Endodermal cell (in vitro differentiated cells): ENCODE measurements at regions not wholly inside any gene's neighbourhood (a gene's known extent, or its start where the extent isn't known, plus 50 kb on each side); places are given as distances from the start of the nearest gene placed in this dataset.

Experiments used
- DNase-seq: peaks from one replicate; pipeline ENCODE4 v3.0.0-alpha.2; 2017
- H3K27ac ChIP-seq: 2 replicates; pipeline ENCODE4 v1.5.1; 2013; ENCODE audit warnings: mild to moderate bottlenecking, low read depth, low read length, moderate library complexity
- H3K27me3 ChIP-seq: 2 replicates; pipeline ENCODE4 v1.6.1; 2013; ENCODE audit warnings: mild to moderate bottlenecking, low read length, moderate library complexity; ENCODE audit not compliant: insufficient read depth, control insufficient read depth, poor library complexity, severe bottlenecking
- H3K36me3 ChIP-seq: 2 replicates; pipeline ENCODE4 v1.7.0; 2013; ENCODE audit warnings: mild to moderate bottlenecking, low read length, moderate library complexity; ENCODE audit not compliant: control insufficient read depth, insufficient read depth
- H3K4me1 ChIP-seq: one replicate; pipeline ENCODE4 v1.7.0; 2013; ENCODE audit warnings: low read length; ENCODE audit not compliant: control insufficient read depth, insufficient read depth
- H3K4me3 ChIP-seq: 2 replicates; pipeline ENCODE4 v1.5.1; 2013; ENCODE audit warnings: mild to moderate bottlenecking, low read length, moderate library complexity
- H3K9ac ChIP-seq: 2 replicates; pipeline ENCODE4 v1.6.1; 2013; ENCODE audit warnings: mild to moderate bottlenecking, low read length, moderate library complexity; ENCODE audit not compliant: poor library complexity, severe bottlenecking; ENCODE audit errors: extremely low read depth
- H3K9me3 ChIP-seq: 2 replicates; pipeline ENCODE4 v1.6.1; 2013; ENCODE audit warnings: mild to moderate bottlenecking, low read length, moderate library complexity; ENCODE audit not compliant: control insufficient read depth
- H3K27ac Mint-ChIP-seq: 2 replicates; pipeline ENCODE4 v1.8.0; 2020; ENCODE audit warnings: mixed read lengths
- H3K27me3 Mint-ChIP-seq: 2 replicates; pipeline ENCODE4 v1.8.0; 2021; ENCODE audit warnings: mild to moderate bottlenecking, mixed read lengths; ENCODE audit not compliant: insufficient read depth
- H3K36me3 Mint-ChIP-seq: 2 replicates; pipeline ENCODE4 v1.8.0; 2020; ENCODE audit warnings: low read depth, mixed read lengths
- H3K4me1 Mint-ChIP-seq: 2 replicates; pipeline ENCODE4 v1.8.0; 2020; ENCODE audit warnings: mixed read lengths
- H3K4me3 Mint-ChIP-seq: 2 replicates; pipeline ENCODE4 v1.8.0; 2020; ENCODE audit warnings: mild to moderate bottlenecking, moderate library complexity, mixed read lengths
- H3K9me3 Mint-ChIP-seq: 2 replicates; pipeline ENCODE4 v1.8.0; 2020; ENCODE audit warnings: mild to moderate bottlenecking, mixed read lengths
- CTCF ChIP-seq: fragments of 200-600 bp; sonication (generic); conservative IDR thresholded peaks from 2 replicates; pipeline ENCODE4 v1.5.0; 2021; ENCODE audit warnings: antibody characterized with exemption, mild to moderate bottlenecking
- WGBS, 2 experiments: methylation state at CpG; one replicate each; pipeline versions ENCODE4 v1.1.5 to v1.1.7; 2013; ENCODE audit warnings: missing lambda C conversion rate in 2 of 2, mixed read lengths in 1 of 2; ENCODE audit not compliant: insufficient coverage in 1 of 2, insufficient read length in 1 of 2; 5-methylcytosine and 5-hydroxymethylcytosine counted together

- DNase-seq: no peak
- Mint-ChIP-seq H3K4me3 (no peak overlapping the region), H3K27ac (no peak overlapping the region), H3K36me3 (no peaks in the 10 kb centered on the region), H3K9me3 (peaks cover 11% of the 10 kb centered on the region), H3K4me1 (peaks cover 20% of the 10 kb centered on the region), H3K27me3 (no peaks in the 10 kb centered on the region)
- Histone ChIP-seq H3K9me3 (peaks cover 11% of the 10 kb centered on the region), H3K9ac (no peak overlapping the region), H3K27me3 (no peaks in the 10 kb centered on the region), H3K36me3 (no peaks in the 10 kb centered on the region), H3K4me3 (no peak overlapping the region), H3K27ac (no peak overlapping the region), H3K4me1 (no peaks in the 10 kb centered on the region)
- 85% methylated on average over 3 of the region's 3 CpGs; no CpG with 5 or more reads in 1 of the 2 experiments for WGBS, 2 experiments
- TF ChIP-seq CTCF: no peak
Observed at GRCh38 chr9:79008916-79009315, 562.8 kb upstream of the TLE4 start.

DNA sequence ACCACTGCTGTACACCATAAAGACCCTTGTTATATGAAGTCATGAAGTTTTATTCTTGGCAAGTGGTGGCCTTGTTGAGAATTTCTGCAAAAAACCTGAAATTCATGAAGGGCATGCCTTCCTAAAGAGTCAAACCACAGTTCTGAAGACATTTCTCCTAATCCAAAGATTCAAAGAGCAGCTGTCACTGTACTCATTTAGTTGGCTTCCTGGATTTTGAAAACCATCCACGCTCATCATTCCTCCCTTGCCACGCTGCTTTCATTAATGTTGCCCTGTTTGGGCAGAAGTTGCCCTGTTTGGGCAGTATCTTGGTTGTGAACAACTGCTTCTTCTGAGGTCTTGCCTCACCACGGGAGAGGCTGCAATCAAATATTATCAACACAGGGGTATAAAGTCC is 560.3 kb upstream of the TLE4 start:
- Mint-ChIP-seq H3K9me3 (peaks cover 11% of the 10 kb centered on the region), H3K27ac (no peak overlapping the region), H3K36me3 (no peaks in the 10 kb centered on the region), H3K27me3 (no peaks in the 10 kb centered on the region), H3K4me1 (peaks cover 18% of the 10 kb centered on the region), H3K4me3 (no peak overlapping the region)
- TF ChIP-seq CTCF: no peak
- H3K27me3 ChIP-seq: no peaks in the 10 kb centered on the region
- no peak overlapping the region for H3K4me3 ChIP-seq
- WGBS, 2 experiments: 93 to 100% methylated on average over 1 to 3 of the region's 3 CpGs
- H3K27ac ChIP-seq: no peak overlapping the region
- H3K4me1 ChIP-seq: peaks cover 3% of the 10 kb centered on the region
- H3K36me3 ChIP-seq: no peaks in the 10 kb centered on the region
- H3K9ac ChIP-seq: no peak overlapping the region
- peaks cover 11% of the 10 kb centered on the region for H3K9me3 ChIP-seq
- no peak for DNase-seq

DNA sequence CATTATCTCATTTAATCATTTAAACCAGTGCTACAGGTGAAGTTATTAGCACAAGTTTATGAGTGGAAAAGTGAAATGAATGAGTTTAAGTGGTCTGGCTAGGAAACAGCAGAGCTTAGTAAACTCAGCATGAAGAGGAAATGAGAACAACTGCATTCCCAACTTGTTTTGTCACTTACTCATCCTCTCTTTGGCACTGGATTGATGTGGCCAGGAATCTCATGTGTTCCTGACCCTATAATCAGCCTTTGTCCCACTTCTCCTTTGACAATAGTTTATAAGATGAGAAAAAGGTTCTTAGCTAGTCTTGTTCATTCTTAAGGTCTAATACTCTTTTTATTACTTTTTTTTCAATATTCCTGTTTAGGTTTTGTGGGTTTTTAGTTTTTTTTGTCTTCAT is 559.2 kb upstream of the TLE4 start:
- H3K4me3 Mint-ChIP-seq: no peak overlapping the region
- no peak overlapping the region for H3K9ac ChIP-seq
- no peak for TF ChIP-seq CTCF
- no peaks in the 10 kb centered on the region for H3K27me3 ChIP-seq
- no peaks in the 10 kb centered on the region for H3K36me3 ChIP-seq
- no peaks in the 10 kb centered on the region for H3K36me3 Mint-ChIP-seq
- H3K9me3 ChIP-seq: peaks cover 11% of the 10 kb centered on the region
- peaks cover 11% of the 10 kb centered on the region for H3K9me3 Mint-ChIP-seq
- H3K27me3 Mint-ChIP-seq: no peaks in the 10 kb centered on the region
- peaks cover 3% of the 10 kb centered on the region for H3K4me1 ChIP-seq
- H3K27ac ChIP-seq: no peak overlapping the region
- no peak overlapping the region for H3K27ac Mint-ChIP-seq
- DNase-seq: no peak
- H3K4me3 ChIP-seq: no peak overlapping the region
- peaks cover 12% of the 10 kb centered on the region for H3K4me1 Mint-ChIP-seq
